IPS DF 6.9 (cell line): ENCODE measurements at regions not wholly inside any gene's neighbourhood (a gene's known extent, or its start where the extent isn't known, plus 50 kb on each side); places are given as distances from the start of the nearest gene placed in this dataset.

ENCODE experiments used
- DNase-seq: peaks from one replicate; pipeline ENCODE4 v3.0.0-alpha.2; 2013; ENCODE audit warnings: low read depth, low spot score
- H3K27ac ChIP-seq: one replicate; pipeline ENCODE4 v1.5.1; 2013; ENCODE audit warnings: low read length, control low read depth
- H3K27me3 ChIP-seq: 2 replicates; pipeline ENCODE4 v1.6.1; 2013; ENCODE audit warnings: mild to moderate bottlenecking, low read length; ENCODE audit not compliant: control insufficient read depth, insufficient read depth
- H3K36me3 ChIP-seq: 2 replicates; pipeline ENCODE4 v1.6.1; 2013; ENCODE audit warnings: low read length; ENCODE audit not compliant: control insufficient read depth, insufficient read depth
- H3K4me1 ChIP-seq: 2 replicates; pipeline ENCODE4 v1.6.1; 2013; ENCODE audit warnings: low read length; ENCODE audit not compliant: control insufficient read depth, insufficient read depth
- H3K4me3 ChIP-seq: 2 replicates; pipeline ENCODE4 v1.5.1; 2013; ENCODE audit warnings: mild to moderate bottlenecking, low read length
- H3K9me3 ChIP-seq: 2 replicates; pipeline ENCODE4 v1.6.1; 2013; ENCODE audit warnings: low read length, inconsistent platforms; ENCODE audit not compliant: control insufficient read depth, insufficient read depth
- WGBS: extraction: QIAGEN DNeasy Blood & Tissue Kit; methylation state at CpG from one replicate; pipeline ENCODE4 v1.1.7; 2013; ENCODE audit warnings: mixed read lengths, missing lambda C conversion rate; ENCODE audit not compliant: insufficient read length, insufficient coverage; 5-methylcytosine and 5-hydroxymethylcytosine counted together

DNA sequence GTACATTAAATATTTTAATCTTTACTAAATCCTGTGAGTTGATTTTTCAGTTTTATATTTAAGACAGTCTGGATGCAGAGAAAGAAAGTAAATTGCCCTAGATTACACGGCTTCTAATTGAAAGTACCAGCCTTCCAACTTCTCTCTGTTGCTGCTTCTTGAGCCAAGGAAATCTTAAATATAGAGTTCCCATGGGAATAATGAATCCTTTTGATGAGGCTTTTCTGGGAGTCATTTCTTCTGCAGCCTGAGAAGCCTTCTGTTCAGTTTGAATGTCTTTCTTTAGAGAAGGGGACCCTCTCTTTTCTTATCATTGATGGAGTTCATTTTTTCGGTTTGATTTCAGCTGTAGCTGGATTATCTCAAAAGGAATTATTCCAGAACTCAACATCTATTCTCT is 317.3 kb upstream of the PTPRD start:
- DNase-seq: no peak
- H3K9me3 ChIP-seq: no peaks in the 10 kb centered on the region
- no peak overlapping the region for H3K27ac ChIP-seq
- no CpG with 5 or more reads among the region's 2 CpGs for WGBS
- no peaks in the 10 kb centered on the region for H3K27me3 ChIP-seq
- H3K36me3 ChIP-seq: no peaks in the 10 kb centered on the region
- no peak overlapping the region for H3K4me3 ChIP-seq
- no peaks in the 10 kb centered on the region for H3K4me1 ChIP-seq

DNA sequence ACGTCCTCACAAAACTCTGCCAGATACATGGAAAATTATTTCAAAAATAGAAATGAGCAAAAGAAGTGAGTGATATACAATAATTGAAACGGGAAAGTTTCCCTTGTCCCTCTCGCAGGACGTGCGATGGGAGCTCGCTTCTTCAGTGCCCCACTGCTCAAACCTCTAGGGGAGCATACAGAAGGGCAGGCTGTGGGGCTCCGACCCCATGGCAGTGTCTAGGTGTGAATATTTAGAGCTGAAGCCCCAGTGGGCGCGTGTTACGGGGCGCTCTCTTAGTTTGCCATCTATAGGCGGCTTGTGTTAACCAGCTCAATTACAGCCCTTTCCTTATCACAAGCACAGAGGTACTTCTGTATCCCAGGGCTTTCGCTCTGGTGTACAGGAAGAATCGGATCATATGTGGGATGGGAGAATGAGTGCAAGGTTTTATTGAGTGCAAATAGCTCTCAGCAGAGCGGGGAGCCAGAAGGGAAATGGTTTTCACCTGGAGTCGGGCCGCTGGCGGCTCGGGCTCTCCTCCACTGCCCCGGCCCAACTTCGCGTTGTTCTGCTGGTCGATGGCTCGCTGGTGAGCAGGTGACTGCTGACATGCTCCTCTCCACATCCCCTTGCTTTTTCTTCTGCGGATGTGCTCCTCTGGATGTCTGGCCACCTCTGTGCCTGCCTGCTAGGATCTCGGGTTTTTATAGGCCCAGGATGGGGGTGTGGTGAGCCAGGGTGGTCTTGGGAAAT is 334.0 kb upstream of the PTPRD start:
- no peak for DNase-seq
- 100% methylated on average over 1 of the region's 26 CpGs for WGBS

DNA sequence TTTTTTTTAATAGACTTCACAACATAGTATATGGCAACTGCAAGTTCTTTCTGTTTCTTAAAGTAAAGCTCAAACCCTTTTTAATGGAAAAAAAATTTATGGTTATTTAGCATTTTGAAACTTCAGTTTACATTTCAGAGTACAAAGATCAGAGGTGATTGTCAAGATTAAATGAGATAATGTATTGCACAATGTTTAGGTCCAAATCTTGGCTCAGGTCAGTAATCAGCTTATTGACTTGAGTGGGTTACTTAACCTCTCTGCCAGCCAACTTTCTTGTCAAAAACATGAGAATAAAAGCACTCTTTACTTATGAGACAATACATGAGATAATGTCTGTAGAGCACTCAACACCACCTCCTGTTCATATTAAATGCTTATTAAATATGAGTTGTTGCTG is 345.1 kb upstream of the PTPRD start:
- H3K27ac ChIP-seq: no peak overlapping the region

More for the DNA sequence above, 334.0 kb upstream of the PTPRD start:
- Histone ChIP-seq H3K4me1 (no peaks in the 10 kb centered on the region), H3K9me3 (no peaks in the 10 kb centered on the region), H3K27me3 (no peaks in the 10 kb centered on the region), H3K4me3 (no peak overlapping the region), H3K36me3 (no peaks in the 10 kb centered on the region), H3K27ac (no peak overlapping the region)

DNA sequence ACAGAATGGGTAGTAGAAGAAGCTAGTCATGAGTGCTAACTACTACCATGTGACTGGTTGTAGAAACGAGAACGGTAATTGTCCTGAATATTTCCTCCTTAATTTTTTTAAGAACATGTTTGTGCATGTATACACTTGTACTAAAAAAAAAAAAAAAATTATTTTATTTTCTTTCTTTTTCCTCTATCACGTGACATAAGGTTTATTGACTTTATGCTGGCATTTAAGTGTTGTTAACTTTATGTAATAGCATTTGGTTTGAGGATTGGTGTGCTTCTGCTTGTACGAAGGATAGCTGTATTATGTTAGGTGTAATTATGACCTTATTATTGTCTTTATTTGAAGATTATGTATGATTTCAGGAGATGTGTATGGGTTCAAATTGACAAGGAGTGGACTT is 349.1 kb upstream of the PTPRD start:
- no peaks in the 10 kb centered on the region for H3K9me3 ChIP-seq
- no peak for DNase-seq
- no peak overlapping the region for H3K4me3 ChIP-seq
- no peak overlapping the region for H3K27ac ChIP-seq
- no peaks in the 10 kb centered on the region for H3K36me3 ChIP-seq
- WGBS: no CpG with 5 or more reads among the region's 4 CpGs
- no peaks in the 10 kb centered on the region for H3K4me1 ChIP-seq
- no peaks in the 10 kb centered on the region for H3K27me3 ChIP-seq

More for the DNA sequence above, 345.1 kb upstream of the PTPRD start:
- no peaks in the 10 kb centered on the region for H3K36me3 ChIP-seq
- no peaks in the 10 kb centered on the region for H3K27me3 ChIP-seq
- no peaks in the 10 kb centered on the region for H3K4me1 ChIP-seq
- no peak for DNase-seq
- no peaks in the 10 kb centered on the region for H3K9me3 ChIP-seq
- H3K4me3 ChIP-seq: no peak overlapping the region

DNA sequence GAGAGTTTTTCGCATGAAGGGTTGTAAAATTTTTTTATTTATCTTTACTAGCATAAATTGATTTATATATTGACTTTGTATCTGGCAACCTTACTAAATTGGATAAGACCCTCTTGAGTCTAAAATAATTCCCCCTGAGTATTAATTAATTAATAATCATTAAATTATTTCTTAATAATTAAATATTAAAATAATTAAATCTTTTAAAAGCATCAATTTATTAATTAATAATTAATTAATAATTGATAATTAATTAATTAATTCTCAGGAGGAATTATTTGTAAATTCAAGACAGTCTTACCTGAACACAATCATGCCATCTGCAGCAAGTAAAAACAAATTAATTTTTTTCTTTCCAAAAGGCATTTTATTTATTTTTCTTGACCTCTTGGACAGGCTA is 370.4 kb upstream of the PTPRD start:
- WGBS: no CpG with 5 or more reads among the region's 1 CpG
- Histone ChIP-seq H3K4me1 (no peaks in the 10 kb centered on the region), H3K4me3 (no peak overlapping the region), H3K27me3 (no peaks in the 10 kb centered on the region), H3K9me3 (no peaks in the 10 kb centered on the region), H3K27ac (no peak overlapping the region), H3K36me3 (no peaks in the 10 kb centered on the region)
- no peak for DNase-seq

DNA sequence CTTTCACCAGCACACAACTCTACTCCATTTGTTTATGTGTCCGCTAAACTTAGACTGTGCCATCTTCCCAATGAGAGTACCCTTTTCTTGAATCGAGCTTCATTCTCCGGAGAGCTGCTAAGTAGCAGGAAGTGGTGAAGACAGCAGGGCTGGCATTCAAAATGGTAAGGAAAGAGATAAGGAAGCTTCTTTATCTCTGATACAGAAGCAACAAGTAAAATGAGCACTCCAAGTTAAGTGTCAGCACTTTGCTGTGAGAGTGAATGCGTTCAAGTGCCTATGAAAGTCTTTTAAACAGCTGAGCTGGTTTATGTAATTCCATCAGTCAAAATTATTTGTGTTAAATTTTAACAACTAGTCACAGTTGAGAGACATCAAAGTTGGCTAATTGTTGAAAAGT is 386.8 kb upstream of the PTPRD start:
- Histone ChIP-seq H3K4me3 (no peak overlapping the region), H3K27me3 (no peaks in the 10 kb centered on the region), H3K36me3 (no peaks in the 10 kb centered on the region), H3K27ac (no peak overlapping the region), H3K4me1 (no peaks in the 10 kb centered on the region), H3K9me3 (no peaks in the 10 kb centered on the region)
- WGBS: no CpG with 5 or more reads among the region's 4 CpGs
- no peak for DNase-seq

DNA sequence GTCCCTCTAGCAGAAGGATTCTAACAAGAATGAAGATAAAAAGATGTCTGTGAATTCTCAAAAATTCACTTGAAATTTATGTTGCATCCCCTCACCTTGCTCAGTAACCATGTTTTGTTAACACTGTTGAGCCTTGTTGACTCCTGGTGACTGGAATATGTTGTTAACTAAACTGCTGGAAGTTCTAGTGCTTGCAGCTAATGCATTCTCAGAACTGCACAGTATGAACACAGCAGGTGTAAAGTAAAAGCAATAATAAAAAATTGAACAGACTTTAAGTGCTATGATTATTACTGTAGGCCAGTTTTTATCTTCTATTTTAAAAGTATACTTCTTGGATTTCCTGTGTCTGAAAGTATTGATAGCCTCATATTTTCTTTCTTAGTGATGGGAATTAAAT is 388.7 kb upstream of the PTPRD start:
- Histone ChIP-seq H3K36me3 (no peaks in the 10 kb centered on the region), H3K9me3 (no peaks in the 10 kb centered on the region), H3K4me3 (no peak overlapping the region), H3K27me3 (no peaks in the 10 kb centered on the region), H3K27ac (no peak overlapping the region), H3K4me1 (no peaks in the 10 kb centered on the region)
- no peak for DNase-seq

DNA sequence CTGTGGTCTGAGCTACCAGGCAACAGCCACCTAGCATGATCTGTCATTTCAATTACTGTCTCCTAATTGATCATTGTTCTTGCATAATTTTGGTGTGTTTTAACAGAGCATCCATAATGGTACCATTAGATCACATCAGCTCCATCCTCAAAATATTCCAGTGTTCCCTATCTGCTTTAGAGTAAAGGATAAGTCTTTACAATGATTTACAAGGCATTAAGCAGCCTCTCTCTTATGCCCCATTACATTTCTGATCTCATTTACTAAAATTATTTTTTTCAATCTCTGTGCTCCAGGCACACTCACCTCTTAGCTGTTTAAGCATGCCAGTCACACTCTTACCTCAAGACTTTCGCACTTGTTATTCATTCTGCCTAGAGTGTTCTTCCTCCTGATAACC is 389.9 kb upstream of the PTPRD start:
- no peaks in the 10 kb centered on the region for H3K36me3 ChIP-seq
- no peak overlapping the region for H3K4me3 ChIP-seq
- no peaks in the 10 kb centered on the region for H3K9me3 ChIP-seq
- H3K27ac ChIP-seq: no peak overlapping the region
- no CpG with 5 or more reads among the region's 1 CpG for WGBS
- no peaks in the 10 kb centered on the region for H3K4me1 ChIP-seq
- no peak for DNase-seq
- H3K27me3 ChIP-seq: no peaks in the 10 kb centered on the region

DNA sequence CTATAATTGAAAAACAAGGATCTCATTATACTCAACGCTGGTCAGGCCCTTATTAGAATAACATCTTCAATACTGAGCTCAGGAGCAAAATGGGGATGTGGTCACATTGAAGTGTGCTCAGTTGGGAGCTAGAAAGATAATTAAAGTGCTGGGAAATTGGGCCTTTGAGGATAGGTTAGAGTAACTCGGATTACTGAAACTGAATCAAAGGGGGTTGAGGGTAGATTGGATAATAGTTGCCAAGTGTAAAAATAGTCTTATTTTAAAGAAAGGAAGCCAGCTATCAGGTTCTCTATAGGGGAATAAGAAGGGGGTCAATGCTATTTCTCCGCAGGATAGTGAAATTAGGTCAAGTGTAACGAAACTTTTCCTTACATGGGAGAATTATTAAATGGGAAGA is 391.0 kb upstream of the PTPRD start:
- no peak overlapping the region for H3K27ac ChIP-seq
- no peak overlapping the region for H3K4me3 ChIP-seq
- no peak for DNase-seq
- H3K36me3 ChIP-seq: no peaks in the 10 kb centered on the region
- WGBS: no CpG with 5 or more reads among the region's 4 CpGs
- H3K27me3 ChIP-seq: no peaks in the 10 kb centered on the region
- no peaks in the 10 kb centered on the region for H3K9me3 ChIP-seq
- no peaks in the 10 kb centered on the region for H3K4me1 ChIP-seq

DNA sequence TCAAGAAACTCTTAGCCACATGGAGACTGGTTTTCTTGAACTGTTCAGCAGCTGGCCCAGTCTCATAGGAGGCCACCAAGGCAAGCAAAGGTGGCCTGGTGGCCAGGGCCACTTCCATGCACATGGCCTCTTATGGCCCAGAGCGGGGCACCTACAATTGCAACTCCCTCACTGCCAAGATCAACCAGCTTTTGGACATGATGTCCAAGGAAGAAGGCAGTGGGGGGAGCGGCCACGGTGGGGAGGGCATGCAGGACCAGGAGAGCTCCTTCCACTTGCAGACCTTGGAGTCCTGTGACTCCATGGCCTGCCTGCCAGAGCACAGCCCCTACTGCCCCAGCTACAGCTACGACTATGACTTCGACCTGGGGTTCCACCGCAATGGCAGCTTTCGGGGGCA is 398.9 kb upstream of the PTPRD start:
- no peak for DNase-seq
- Histone ChIP-seq H3K36me3 (no peaks in the 10 kb centered on the region), H3K9me3 (no peaks in the 10 kb centered on the region), H3K27ac (no peak overlapping the region), H3K4me3 (no peak overlapping the region), H3K4me1 (no peaks in the 10 kb centered on the region), H3K27me3 (no peaks in the 10 kb centered on the region)
- no CpG with 5 or more reads among the region's 7 CpGs for WGBS

DNA sequence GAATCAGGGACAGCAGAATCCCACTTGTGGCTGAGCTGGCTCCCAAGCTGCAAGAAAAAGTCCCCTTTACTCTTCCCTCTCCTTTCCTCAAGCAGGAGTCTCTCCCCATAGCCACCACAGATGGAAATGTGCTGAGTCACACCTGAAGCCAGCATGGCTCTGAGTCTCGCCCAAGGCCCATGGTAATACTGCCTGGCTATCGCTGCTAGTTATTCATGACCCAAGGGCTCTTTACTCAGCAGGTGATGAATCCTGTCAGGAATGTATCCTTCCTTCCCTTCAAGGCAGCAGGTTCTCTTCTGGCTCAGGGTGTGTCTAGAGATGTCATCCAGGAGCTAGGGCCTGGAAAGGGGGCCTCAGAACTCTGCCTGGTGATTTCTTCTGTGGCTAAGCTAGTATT is 403.3 kb upstream of the PTPRD start:
- no peak for DNase-seq
- H3K27me3 ChIP-seq: no peaks in the 10 kb centered on the region
- H3K36me3 ChIP-seq: no peaks in the 10 kb centered on the region
- no peaks in the 10 kb centered on the region for H3K4me1 ChIP-seq
- no CpG with 5 or more reads among the region's 2 CpGs for WGBS
- H3K9me3 ChIP-seq: no peaks in the 10 kb centered on the region
- no peak overlapping the region for H3K4me3 ChIP-seq
- no peak overlapping the region for H3K27ac ChIP-seq
